Naive thymus-derived CD4-positive, alpha-beta T cell (primary cell): ENCODE measurements at regions not wholly inside any gene's neighbourhood (a gene's known extent, or its start where the extent isn't known, plus 50 kb on each side); places are given as distances from the start of the nearest gene placed in this dataset.
"Not testable (repeated sequence)": the region's sequence is repeated elsewhere in the genome, so short reads cannot be mapped to it uniquely, and the experiment has no call there.

Source experiments
- ATAC-seq: fragments of 150-1000 bp; cut with Tn5 transposase; 2 replicates; pipeline ENCODE4 v1.10.0; 2021; ENCODE audit warnings: mild to moderate bottlenecking, moderate library complexity
- CTCF ChIA-PET: fragments of 350-600 bp; sonication (Branson Sonifier 250); formaldehyde crosslinking; loops from one replicate; lab custom pipeline; 2021; ENCODE audit warnings: antibody characterized with exemption; lab: Charles Lee
- POLR2A ChIA-PET: fragments of 350-600 bp; sonication (Branson Sonifier 250); formaldehyde crosslinking; loops from one replicate; lab custom pipeline; 2021; ENCODE audit warnings: antibody characterized with exemption, inconsistent platforms; lab: Charles Lee
- DNase-seq, 9 donors: peaks; one replicate each; pipeline versions ENCODE4 v3.0.0 to v3.0.0-alpha.2; 2020 to 2022; ENCODE audit warnings: mixed read lengths in 1 of 9
- H3K27ac ChIP-seq: one replicate; pipeline ENCODE4 v1.7.0; 2013; ENCODE audit warnings: mild to moderate bottlenecking, low read depth, low read length, moderate library complexity
- H3K27me3 ChIP-seq, 2 donors: one replicate each; pipeline ENCODE4 v1.7.0; 2013; ENCODE audit warnings: low read length in 2 of 2, mild to moderate bottlenecking in 2 of 2, moderate library complexity in 2 of 2; ENCODE audit not compliant: control insufficient read depth in 2 of 2, insufficient read depth in 2 of 2
- H3K36me3 ChIP-seq, 3 experiments: 1 replicate in 2 of 3; 2 replicates in 1 of 3; pipeline ENCODE4 v1.7.0; 2013; ENCODE audit warnings: low read length in 3 of 3, mild to moderate bottlenecking in 3 of 3, moderate library complexity in 1 of 3; ENCODE audit not compliant: insufficient read depth in 3 of 3, control insufficient read depth in 2 of 3
- H3K4me1 ChIP-seq, 2 donors: one replicate each; pipeline ENCODE4 v1.7.0; 2013; ENCODE audit warnings: low read length in 2 of 2, mild to moderate bottlenecking in 2 of 2, moderate library complexity in 1 of 2; ENCODE audit not compliant: control insufficient read depth in 2 of 2, insufficient read depth in 2 of 2
- H3K4me3 ChIP-seq: 2 replicates; pipeline ENCODE4 v1.7.0; 2013; ENCODE audit warnings: mild to moderate bottlenecking, low read length
- H3K9me3 ChIP-seq, 3 experiments: 1 replicate in 2 of 3; 2 replicates in 1 of 3; pipeline ENCODE4 v1.7.0; 2013; ENCODE audit warnings: low read length in 3 of 3; ENCODE audit not compliant: control insufficient read depth in 2 of 3
- H3K27ac Mint-ChIP-seq, 9 donors: one replicate each; pipeline ENCODE4 v1.8.0; 2020 to 2022; ENCODE audit warnings: mixed read lengths in 9 of 9, mild to moderate bottlenecking in 8 of 9, moderate library complexity in 5 of 9, inconsistent platforms in 2 of 9
- H3K27me3 Mint-ChIP-seq, 5 donors: one replicate each; pipeline ENCODE4 v1.8.0; 2021 to 2022; ENCODE audit warnings: mixed read lengths in 5 of 5, mild to moderate bottlenecking in 1 of 5
- H3K36me3 Mint-ChIP-seq, 5 donors: one replicate each; pipeline ENCODE4 v1.8.0; 2020 to 2022; ENCODE audit warnings: mixed read lengths in 5 of 5, mild to moderate bottlenecking in 3 of 5, inconsistent platforms in 1 of 5
- H3K4me1 Mint-ChIP-seq, 7 donors: one replicate each; pipeline ENCODE4 v1.8.0; 2020 to 2022; ENCODE audit warnings: mixed read lengths in 7 of 7, mild to moderate bottlenecking in 3 of 7, inconsistent platforms in 1 of 7
- H3K4me3 Mint-ChIP-seq, 10 donors: one replicate each; pipeline ENCODE4 v1.8.0; 2020 to 2022; ENCODE audit warnings: mild to moderate bottlenecking in 10 of 10, mixed read lengths in 10 of 10, moderate library complexity in 6 of 10, inconsistent platforms in 2 of 10
- H3K9me3 Mint-ChIP-seq, 11 donors: one replicate each; pipeline ENCODE4 v1.8.0; 2020 to 2022; ENCODE audit warnings: mixed read lengths in 11 of 11, mild to moderate bottlenecking in 4 of 11, inconsistent platforms in 1 of 11, moderate library complexity in 1 of 11
- intact Hi-C, 2 donors: fragments of 100-400 bp; cut with micrococcal nuclease; formaldehyde crosslinking; loops; one replicate each; pipeline ENCODE4 v1.15.1; 2023

- H3K36me3 ChIP-seq, H3K36me3 Mint-ChIP-seq, POLR2A ChIA-PET, H3K4me1 ChIP-seq, CTCF ChIA-PET, H3K27me3 Mint-ChIP-seq, H3K4me1 Mint-ChIP-seq, H3K4me3 ChIP-seq, H3K4me3 Mint-ChIP-seq, H3K27ac ChIP-seq, ATAC-seq, DNase-seq, H3K27me3 ChIP-seq, H3K27ac Mint-ChIP-seq, H3K9me3 ChIP-seq, H3K9me3 Mint-ChIP-seq, intact Hi-C loops: not testable (repeated sequence)
Observed at GRCh38 chr14:105644053-105644435, 117.7 kb downstream of the TMEM121 start.

- DNase-seq, H3K27ac Mint-ChIP-seq, intact Hi-C loops, ATAC-seq, H3K4me1 Mint-ChIP-seq, H3K4me1 ChIP-seq, H3K27ac ChIP-seq, POLR2A ChIA-PET, CTCF ChIA-PET, H3K4me3 Mint-ChIP-seq, H3K4me3 ChIP-seq, H3K9me3 Mint-ChIP-seq, H3K36me3 ChIP-seq, H3K9me3 ChIP-seq, H3K36me3 Mint-ChIP-seq, H3K27me3 ChIP-seq, H3K27me3 Mint-ChIP-seq: not testable (repeated sequence)
Observed at GRCh38 chr14:105644457-105644856, 118.1 kb downstream of the TMEM121 start.

- H3K9me3 Mint-ChIP-seq, POLR2A ChIA-PET, H3K4me1 ChIP-seq, H3K27me3 ChIP-seq, H3K4me3 Mint-ChIP-seq, DNase-seq, H3K27me3 Mint-ChIP-seq, H3K9me3 ChIP-seq, H3K4me3 ChIP-seq, H3K4me1 Mint-ChIP-seq, H3K27ac Mint-ChIP-seq, H3K36me3 ChIP-seq, intact Hi-C loops, CTCF ChIA-PET, H3K27ac ChIP-seq, H3K36me3 Mint-ChIP-seq: not testable (repeated sequence)
- ATAC-seq = peak; percentile 21
Observed at GRCh38 chr14:105644891-105645290, 118.5 kb downstream of the TMEM121 start.

DNA sequence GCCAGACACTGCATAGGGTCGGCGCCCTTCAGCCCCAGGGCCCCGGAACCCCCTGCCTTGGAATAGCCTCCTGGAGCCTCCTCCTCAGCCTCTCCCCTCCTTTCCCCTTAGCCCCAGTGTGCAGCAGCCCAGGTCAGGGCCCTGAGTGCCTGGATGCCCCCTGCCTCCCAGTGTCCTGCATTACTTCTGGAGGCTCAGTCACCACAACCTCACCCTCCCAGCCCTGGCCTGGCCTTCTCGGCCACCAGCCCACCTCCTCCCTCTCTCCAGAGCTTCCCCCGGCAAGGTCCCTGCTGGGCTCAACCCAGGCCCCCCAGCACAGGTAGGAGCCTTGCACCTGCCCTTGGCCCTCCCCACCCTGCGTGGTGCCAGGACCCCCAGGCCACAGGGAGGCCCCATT, 119.0 kb downstream of the TMEM121 start:
- CTCF ChIA-PET, POLR2A ChIA-PET, H3K27me3 ChIP-seq, H3K36me3 Mint-ChIP-seq, intact Hi-C loops, H3K9me3 Mint-ChIP-seq, H3K27ac Mint-ChIP-seq, H3K27ac ChIP-seq, H3K9me3 ChIP-seq, H3K4me3 Mint-ChIP-seq, H3K4me1 Mint-ChIP-seq, H3K4me3 ChIP-seq, H3K36me3 ChIP-seq, DNase-seq, H3K27me3 Mint-ChIP-seq, H3K4me1 ChIP-seq: not testable (repeated sequence)
- ATAC-seq = peak; percentile 10

- H3K27me3 ChIP-seq = no peaks in the 10 kb centered on the region
- Mint-ChIP-seq H3K4me1 (peaks cover 0 to 4% (median 0%) of the 10 kb centered on the region in 7 donors), H3K4me3 (no peak overlapping the region), H3K9me3 (peaks cover 0 to 6% (median 0%) of the 10 kb centered on the region in 11 donors), H3K27ac (no peak overlapping the region), H3K36me3 (no peaks in the 10 kb centered on the region), H3K27me3 (no peaks in the 10 kb centered on the region)
- H3K36me3 ChIP-seq = no peaks in the 10 kb centered on the region
- intact Hi-C loops = no loop called here
- DNase-seq = no peak
- H3K4me1 ChIP-seq = no peaks in the 10 kb centered on the region
- CTCF ChIA-PET = no interaction called here
- H3K27ac ChIP-seq = no peak overlapping the region
- POLR2A ChIA-PET = no interaction called here
- H3K4me3 ChIP-seq = no peak overlapping the region
- ATAC-seq = no peak
- no peaks in the 10 kb centered on the region for H3K9me3 ChIP-seq
Observed at GRCh38 chr14:105646175-105646574, 119.8 kb downstream of the TMEM121 start.

GRCh38 chr14:105646711-105647281, 120.4 kb downstream of the TMEM121 start:
- H3K4me1 ChIP-seq, POLR2A ChIA-PET, H3K9me3 ChIP-seq, H3K27me3 ChIP-seq, H3K36me3 ChIP-seq, H3K9me3 Mint-ChIP-seq, H3K27ac ChIP-seq, CTCF ChIA-PET, H3K4me1 Mint-ChIP-seq, H3K4me3 Mint-ChIP-seq, H3K27ac Mint-ChIP-seq, H3K4me3 ChIP-seq, H3K36me3 Mint-ChIP-seq, DNase-seq, H3K27me3 Mint-ChIP-seq, intact Hi-C loops: not testable (repeated sequence)
- peak; percentile 18 for ATAC-seq

DNA sequence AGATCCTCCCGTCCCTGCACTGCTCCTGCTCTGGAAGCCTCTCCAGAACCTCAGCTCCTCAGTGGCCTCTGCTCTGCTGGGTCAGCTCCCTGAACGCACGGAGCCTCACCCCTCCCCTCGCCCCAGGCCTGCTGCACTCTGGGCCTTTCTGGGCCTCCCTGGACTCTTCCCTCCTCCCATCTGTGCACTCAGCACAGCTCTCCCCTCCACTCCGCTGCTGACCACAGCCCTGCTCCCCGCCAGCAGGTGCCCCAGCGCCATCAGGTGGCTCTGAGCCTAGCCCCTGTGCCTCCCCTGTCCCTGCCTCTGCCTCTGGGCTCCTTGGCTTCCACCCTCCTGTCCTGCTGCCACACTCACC, 121.0 kb downstream of the TMEM121 start:
- H3K4me1 ChIP-seq, POLR2A ChIA-PET, H3K27ac Mint-ChIP-seq, H3K9me3 Mint-ChIP-seq, CTCF ChIA-PET, H3K4me3 ChIP-seq, H3K27me3 ChIP-seq, H3K36me3 Mint-ChIP-seq, H3K4me3 Mint-ChIP-seq, H3K27me3 Mint-ChIP-seq, DNase-seq, H3K9me3 ChIP-seq, H3K27ac ChIP-seq, ATAC-seq, intact Hi-C loops, H3K36me3 ChIP-seq, H3K4me1 Mint-ChIP-seq: not testable (repeated sequence)
